HG03039 (cell line): ENCODE measurements at regions not wholly inside any gene's neighbourhood (a gene's known extent, or its start where the extent isn't known, plus 50 kb on each side); places are given as distances from the start of the nearest gene placed in this dataset.

Experiments used
- ATAC-seq: cut with Tn5 transposase; IDR thresholded peaks from one replicate; pipeline ENCODE4 v1.9.1; 2021; ENCODE audit warnings: mild to moderate bottlenecking, moderate library complexity; ENCODE audit not compliant: unreplicated experiment

DNA sequence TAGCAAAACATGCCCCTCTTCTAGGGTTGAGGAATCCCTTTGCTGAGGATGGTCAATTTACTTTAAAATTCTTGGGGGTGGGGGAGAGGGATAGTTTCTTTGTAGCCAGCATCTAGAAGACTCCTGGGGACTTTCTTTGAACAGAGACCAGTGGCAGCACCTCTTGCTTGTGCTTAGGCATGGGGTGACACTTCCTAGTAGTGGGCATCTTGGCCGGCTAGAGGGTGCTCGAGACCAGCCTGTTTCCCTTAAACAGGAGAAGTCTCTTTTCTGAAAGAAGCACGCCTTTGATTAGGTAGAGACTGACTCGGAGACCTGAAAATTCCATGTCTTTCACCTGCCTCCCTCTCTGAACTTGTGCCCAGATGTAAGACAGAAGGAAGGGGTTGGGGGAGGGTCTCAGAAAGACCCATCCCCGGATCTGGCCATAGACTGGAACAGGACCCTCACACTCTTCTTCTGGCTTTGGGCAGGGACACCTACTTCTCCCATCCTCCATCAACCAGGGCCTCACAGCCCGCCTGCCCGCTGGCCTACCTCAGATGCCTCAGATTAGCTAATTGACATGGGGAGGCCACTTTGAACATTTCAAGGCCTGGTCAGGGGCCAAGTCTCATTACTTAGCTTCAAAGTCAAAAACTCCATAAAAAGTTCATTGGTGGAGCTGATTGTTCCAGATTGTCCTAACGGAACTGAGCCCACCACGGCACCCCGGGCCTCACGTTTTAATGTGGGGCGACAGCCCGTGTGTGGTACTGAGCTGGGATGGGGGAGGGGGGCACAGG is 172.2 kb downstream of the CDC5L start:
- no peak for ATAC-seq

DNA sequence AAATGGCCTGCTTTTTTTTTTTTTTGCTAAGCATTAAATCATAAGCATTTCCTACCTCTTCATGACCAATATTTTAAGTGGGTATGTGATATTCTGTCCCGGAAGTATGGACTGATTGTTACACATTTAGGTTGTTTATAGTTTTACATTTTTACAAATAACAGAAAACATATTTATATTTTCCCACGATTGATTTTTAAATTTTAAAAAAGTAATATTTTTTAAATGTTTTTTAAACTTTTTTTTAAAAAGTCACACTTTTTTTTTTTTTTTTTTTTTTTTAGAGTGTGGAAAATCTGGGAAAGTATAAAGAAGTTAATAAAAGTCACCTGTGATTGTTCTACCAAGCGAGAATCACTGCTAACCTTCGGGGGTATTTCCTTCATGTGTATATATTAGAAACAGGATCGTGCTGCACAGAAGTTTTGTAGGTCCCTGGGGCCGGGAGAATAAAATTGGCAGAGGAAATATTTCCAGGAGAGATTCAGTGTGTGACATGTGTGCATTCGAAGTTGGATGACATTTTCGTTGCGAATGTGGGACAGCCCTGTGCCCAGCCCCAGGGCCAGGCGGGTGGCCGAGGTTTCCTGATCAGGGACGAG is 173.1 kb downstream of the CDC5L start:
- no peak for ATAC-seq

DNA sequence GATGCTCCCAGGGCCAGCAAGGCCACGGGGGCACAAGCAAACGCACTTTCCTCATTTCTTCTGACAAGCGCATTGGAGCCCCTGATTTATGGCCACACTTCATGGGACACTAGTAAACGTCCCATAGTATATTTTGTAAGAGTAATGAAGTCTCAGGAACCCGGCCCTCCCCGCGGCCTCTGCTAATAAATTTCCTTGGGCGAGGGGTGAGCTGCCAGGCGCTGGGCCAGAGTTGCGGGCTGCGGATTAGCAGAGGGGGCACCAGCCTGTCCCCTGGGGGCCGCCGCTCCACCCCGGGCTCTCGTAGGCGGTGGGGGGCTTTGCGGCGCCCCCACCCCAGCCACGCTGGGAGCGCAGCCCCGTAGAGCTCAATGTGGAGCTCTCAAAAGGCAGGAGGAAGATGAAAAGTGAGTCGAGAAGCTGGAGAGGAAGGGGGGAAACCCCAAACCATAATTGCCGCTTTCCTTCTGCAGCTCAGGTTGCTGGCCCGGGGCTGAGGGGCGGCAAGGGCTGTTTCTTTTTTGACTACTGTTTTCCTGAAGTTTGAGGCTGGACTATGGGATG is 173.6 kb downstream of the CDC5L start:
- no peak for ATAC-seq

DNA sequence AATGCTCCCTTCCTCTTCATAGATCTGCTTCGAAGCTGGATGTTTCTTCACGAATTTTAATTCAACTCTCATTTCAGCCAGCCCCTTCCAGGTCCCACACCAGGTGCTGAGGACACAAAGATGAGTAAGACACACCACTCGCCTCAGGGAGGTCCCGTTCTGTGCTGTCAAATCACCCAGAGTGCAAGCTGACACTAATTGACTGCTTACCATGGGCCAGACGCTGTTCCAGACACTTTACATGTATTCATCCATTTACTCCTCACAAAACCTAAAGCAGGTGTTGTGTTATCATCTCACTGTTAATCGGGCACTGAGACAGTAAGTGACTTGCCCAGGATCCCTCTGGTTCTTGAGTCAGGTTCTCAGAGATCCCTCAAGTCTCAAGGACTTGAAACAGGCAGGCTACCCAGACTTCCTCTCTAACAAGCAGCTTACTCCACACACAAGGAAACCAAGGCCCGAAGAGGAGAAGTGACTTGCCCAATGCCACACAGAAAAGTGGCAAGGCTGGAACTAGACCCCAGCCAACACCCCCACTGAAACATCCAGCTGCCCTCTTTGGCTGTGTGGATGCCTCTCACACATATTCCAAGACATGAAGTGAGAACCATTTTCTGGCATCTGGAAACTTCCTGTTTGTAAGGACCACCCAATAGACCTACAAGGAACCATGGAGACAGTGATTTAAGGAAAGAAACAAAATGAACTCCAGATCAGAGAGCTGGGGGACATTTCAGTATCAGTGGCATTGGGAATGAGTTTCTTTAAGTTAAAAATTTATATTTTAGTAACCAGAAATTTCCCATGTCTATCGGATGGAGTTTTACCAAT is 174.5 kb downstream of the CDC5L start:
- ATAC-seq = no peak

DNA sequence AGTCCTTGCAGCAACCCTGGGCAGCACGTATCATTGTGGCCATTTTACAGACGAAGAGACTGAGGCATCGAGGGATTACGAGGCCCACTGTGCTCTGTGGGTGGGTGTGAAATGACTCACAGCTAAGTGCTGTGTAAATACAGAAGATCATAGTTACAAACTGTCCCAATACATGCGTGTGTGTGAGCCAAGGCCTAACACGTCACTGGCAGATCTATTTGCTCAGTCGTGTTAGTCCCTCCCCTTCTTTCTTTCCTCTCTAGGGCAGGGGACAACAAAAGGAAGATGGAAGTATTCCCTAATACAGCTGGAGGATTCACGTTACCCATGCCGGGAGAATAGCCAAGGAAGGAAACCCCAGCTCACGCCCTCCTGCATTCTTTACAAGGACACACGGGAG is 175.9 kb downstream of the CDC5L start:
- no peak for ATAC-seq

DNA sequence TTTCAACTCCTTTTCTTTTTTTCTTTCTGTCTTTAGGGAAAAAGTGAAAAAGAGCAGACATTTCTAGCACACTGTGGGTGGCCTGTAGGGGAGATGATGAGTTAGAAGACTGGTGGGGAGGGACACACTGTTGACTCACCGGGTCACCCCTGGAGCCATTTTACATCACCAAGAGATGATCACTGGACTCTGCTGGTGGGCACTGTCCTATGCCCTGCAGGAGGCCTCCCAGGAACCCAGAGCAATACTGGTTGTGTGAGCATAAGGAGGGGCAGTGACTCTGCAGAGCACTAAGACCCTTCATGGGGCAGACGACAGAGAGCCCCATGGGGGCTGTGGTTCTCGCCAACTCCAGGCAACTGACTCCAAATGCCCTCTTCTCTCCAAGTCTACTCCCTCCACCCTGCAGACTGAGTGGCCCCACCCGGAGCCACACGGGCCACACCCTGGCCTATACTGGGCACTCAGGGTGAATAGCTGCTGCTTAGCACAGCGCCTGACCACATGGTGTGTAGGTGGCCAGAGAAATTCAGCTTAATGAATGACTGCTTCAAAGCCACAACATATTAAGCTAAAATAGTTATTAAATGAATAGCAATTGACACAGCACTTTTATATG is 177.5 kb downstream of the CDC5L start:
- ATAC-seq = no peak

DNA sequence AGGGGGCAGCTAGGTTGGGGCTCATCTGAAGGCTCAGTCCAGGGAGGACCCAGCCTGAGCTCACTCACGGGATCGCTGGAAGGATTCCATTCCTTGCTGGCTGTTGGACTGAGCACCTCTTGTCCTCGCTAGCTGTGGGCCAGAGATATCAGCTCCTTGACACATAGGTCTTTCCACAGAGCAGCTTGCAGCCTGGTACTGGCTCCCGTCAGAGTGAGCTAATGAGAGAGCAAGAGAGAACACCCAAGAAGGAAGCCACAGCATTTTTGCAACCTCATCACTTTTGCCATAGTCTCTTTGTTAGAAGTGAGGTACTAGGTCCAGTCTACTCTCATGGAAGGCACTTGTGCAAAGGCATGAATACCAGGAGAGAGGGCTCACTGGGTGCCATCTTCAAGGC is 179.9 kb downstream of the CDC5L start:
- ATAC-seq = no peak

DNA sequence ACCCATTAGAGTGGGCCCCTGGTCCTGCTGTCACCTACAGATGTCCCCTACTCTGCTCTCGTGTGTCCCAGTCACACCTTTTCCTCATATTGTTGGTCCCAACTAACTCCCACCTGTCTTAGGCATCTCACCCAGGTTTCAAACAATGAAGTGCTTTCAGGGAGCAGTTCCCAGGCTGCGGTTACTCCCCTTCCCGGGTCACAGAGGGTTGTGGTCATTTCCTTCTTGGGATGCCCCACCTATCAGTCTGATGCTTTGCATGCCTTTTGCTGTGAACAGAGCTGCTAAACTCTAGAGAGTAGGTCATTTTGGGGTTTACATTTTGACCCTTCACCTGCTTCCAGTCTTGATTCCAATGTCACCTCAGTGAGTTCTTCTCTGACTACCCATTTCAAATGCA is 181.6 kb downstream of the CDC5L start:
- ATAC-seq = no peak

DNA sequence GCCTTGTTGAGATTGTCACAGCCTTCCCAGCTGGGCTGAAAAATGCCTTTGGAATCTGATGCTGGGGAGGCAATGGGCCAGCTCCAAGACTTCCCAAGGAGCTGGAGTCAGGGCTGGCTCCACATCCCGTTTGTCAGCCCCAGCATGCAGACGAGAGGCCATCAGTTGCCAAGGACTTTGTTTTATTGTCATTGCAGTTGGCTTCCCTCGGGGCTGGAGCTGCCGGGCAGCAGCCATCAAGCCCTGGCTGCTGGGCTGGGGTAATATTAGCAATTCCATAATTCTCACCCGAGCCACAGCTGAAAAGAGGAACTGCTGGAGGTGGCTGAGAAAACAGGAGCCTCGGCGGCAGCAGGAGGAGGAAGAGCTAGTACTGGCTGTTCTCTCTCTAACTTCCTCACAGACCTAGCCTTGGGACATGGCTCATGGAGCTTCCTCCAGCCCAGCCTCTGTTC is 182.5 kb downstream of the CDC5L start:
- ATAC-seq = no peak

DNA sequence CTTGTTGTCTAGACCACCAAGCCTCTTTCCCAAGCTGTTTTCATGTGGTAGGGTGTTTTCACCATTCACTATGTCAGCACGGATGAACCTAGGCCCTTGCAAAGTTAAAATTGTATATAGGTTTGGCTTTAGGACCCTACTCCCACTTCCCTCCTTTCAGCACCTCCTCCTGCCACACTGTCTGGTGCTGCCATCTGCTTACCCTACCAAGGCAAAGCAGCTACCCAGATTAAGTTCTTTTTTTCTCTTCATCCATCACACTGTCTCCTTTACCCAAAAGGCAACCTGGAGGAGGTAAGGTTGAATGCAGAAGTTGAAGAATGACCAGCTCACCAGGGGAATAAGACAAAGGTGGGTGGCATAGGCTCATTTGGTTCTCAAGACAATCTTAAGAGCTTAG is 184.0 kb downstream of the CDC5L start:
- ATAC-seq = no peak

DNA sequence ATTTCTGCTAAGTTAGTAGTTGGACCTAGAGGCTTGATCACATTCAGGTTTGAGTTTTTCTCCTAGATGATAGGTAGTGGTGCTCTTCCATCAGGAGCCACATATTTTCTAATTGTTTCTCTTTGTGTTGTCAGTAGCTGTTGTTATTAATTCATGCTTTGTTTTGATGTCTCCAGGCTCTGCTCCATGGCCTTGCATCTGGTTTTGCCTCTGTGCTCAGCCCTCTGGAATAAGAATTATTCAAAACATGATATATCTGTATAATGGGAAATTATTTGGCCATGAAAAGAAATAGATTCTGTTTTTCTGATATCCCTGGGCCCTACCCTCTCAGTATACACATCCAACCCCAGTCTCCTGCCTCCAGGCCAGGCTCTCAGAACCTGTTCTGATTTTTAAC is 184.8 kb downstream of the CDC5L start:
- ATAC-seq = no peak

DNA sequence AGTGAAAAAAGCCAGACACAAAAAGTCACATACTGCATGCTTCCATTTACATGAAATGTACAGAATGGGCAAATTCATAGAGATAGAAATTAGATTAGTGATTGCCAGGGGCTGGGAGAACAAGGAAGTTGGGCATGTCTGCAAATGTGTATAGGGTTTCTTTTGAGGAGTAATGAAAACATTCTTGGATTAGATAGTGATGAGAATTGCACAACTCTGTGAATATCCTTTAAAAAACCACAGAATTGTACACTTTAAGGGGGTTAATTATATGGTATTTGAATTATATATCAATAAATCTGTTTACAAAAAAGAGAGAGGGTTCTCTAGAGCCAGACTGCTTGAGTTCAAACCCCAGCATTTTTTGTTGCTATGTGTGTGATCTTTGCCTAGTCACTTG is 188.1 kb downstream of the CDC5L start:
- no peak for ATAC-seq

DNA sequence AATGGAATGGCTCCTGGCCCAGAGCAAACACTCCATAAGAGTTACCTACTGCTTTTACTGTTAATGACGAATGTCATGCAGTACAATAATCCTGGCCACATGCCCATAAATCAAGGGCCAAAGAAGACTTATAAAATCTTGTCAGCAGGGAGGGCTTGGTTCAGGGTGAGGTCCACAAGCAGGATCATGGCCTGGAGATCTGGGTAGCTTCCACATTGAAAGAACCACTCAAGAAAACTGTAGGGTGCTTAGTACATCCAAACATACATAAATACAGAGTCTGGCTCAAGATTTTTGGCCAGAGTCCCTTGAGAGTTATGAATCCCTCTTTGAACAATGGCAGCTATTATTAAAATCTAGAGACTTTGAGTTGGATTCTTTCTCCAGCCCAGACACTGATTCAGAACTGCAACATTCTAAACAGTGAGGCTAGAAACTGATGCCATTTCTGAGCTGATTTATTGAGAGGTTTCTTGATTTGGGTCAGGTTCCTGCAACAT is 188.7 kb downstream of the CDC5L start:
- no peak for ATAC-seq

DNA sequence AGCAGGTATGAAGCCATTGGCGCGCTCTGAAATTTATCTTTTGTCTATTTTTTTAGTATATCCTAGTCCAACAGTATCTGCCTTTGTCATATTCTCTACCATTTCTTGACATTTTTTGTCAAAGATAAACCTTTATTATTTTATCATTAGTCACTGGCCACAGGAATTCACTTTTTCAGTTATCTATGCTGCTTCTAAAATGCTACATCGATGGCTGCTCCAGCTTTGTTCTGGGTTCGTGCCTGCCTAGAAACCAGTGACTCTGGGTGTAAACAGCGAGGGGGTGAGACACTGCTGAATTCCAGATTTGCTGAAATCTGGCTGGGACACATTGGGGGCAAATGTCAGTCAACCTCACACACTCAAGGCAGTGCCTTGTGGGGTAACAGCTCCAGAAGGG is 193.4 kb downstream of the CDC5L start:
- no peak for ATAC-seq

DNA sequence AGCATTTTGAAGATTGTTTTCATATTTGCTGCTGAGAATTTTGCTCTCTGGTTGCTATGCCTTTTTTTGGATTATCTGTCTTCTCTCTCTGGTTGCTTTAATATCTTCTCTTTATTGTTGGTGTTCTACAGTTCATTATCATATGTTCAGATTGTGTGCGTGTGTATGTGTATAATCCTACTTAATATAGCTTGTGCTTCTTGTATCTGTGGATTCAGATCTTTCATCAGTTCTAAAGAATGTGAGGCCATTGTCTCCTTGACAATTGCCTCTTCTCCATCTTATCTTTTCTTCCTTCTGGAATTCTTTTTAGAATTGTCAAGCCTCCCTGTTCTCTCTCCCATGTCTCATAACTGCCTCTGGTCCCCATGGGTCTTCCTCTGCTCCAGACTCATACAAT is 195.4 kb downstream of the CDC5L start:
- ATAC-seq = no peak

DNA sequence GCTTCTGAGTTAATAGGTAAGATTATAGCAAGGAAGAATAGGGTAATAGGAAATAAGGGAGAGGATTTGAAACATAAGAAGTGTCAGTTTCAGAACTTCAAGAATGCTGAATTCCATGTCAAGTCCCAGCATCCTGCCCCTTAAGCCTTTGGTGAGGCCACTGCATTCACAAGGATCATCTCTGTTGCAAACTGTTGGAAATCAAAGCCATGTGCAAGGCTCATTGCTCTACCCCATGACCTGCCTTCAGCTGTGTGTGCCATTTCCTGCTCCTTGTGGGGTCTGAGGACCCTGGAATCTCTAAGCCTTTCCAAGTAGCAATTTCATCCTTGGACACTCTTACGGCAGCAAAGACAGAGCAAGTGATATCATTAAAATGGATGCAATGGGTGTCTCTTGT is 203.0 kb downstream of the CDC5L start:
- no peak for ATAC-seq

DNA sequence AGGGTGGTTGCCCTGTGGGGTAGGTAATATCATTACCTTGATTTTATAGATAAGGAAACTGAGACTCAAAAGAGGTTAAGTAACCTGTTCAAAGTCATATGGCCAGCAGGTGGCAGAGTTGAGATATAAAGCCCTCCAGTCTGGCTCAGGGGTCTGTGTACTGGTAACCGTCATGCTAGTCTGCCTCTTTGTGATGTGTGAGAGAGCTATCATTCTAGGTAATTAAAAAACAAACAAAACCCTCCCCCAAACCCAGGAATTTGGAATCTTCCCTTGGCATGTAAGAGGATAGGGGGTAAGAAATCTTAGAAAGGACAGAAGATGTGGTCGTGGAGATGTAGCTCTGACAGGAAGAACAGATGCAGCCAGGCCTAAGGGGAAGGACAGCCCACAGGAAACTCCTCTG is 206.0 kb downstream of the CDC5L start:
- ATAC-seq = peak; percentile 61

DNA sequence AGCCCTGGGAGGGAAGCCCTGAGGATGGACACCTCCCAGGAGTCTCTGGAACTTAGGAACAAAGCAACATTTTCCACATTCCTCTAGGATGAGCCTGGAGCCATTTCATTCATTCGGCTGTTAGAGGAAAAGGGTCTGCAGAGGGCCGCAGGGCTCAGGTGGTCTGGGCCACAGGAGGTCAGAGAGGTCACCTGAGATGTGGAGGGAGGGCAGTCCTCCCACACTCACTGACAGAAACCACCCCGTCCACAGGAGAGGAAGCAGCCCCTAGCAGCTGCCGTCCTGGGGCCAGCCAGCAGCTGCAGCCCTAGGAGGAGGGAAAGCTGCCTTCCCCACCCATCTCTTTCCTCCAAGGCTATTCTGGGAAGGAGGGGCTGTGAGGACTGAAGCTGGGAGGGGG is 207.0 kb downstream of the CDC5L start:
- ATAC-seq = no peak

DNA sequence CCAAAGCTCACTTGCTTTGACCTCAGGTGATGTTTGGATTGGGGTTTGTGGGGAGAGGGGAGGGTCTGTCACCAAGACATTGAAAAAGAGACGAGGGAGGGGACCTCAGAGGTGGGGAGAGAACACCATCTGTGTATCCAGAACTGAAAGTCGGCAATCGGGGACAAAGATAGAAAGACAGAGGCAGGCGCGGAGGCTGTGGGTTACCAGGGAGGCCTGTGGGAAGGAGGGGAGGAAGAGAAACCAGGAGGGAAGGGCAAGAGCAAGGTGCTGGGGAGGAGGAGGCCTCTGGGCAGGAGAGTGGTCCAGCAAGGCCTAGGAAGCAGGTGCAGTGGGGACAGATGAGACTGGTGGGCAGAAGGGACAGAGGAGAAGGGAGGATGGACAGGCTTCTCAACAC is 211.2 kb downstream of the CDC5L start:
- ATAC-seq = no peak

DNA sequence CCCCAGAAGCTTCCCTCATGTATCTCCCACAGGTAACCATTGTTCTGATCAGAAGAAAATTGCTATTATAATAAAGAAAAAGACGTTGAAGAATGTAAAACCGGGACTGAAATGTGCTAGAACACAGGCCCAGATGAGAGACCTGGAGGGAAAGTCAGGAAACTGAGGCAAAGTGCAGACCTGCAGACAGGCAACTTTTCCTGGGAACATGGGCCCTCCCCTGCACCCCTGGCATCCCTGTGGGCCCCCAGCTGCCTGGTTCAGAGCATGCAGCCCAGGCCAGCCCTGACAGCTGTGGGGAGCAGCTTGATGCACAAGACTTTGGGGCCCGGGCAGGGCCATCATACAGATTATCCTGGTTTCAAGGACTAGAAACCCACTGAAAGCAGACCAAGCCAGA is 212.2 kb downstream of the CDC5L start:
- no peak for ATAC-seq
